SW 1271 (cell line): ENCODE measurements at regions not wholly inside any gene's neighbourhood (a gene's known extent, or its start where the extent isn't known, plus 50 kb on each side); places are given as distances from the start of the nearest gene placed in this dataset.
A peak's percentile ranks its signal among the peaks of the same experiment; 100 is the strongest.
"Not testable (repeated sequence)": the region's sequence is repeated elsewhere in the genome, so short reads cannot be mapped to it uniquely, and the experiment has no call there.

Experiments
- DNase-seq, 2 experiments: peaks; one replicate each; lab custom pipeline; 2025; lab: John Stamatoyannopoulos, UW

- not testable (repeated sequence) for DNase-seq
Observed at GRCh38 chrX:124181515-124181914, 150.9 kb upstream of the TEX13D start.

- DNase-seq = no peak
Observed at GRCh38 chrX:124190440-124190839, 142.0 kb upstream of the TEX13D start.

GRCh38 chrX:124194199-124194598 lies 138.3 kb upstream of the TEX13D start:
- no peak for DNase-seq

- DNase-seq = no peak
Observed at GRCh38 chrX:124194901-124195300, 137.6 kb upstream of the TEX13D start.

- DNase-seq = no peak
Observed at GRCh38 chrX:124203311-124203710, 129.1 kb upstream of the TEX13D start.

GRCh38 chrX:124208660-124209059 lies 123.8 kb upstream of the TEX13D start:
- DNase-seq = no peak

- DNase-seq = no peak
Observed at GRCh38 chrX:124209792-124210576, 122.5 kb upstream of the TEX13D start.

GRCh38 chrX:124211312-124211942 lies 121.0 kb upstream of the TEX13D start:
- peak in 1 of 2 experiments; percentile 3 for DNase-seq

GRCh38 chrX:124212622-124213021 lies 119.8 kb upstream of the TEX13D start:
- DNase-seq = no peak

- no peak for DNase-seq
Observed at GRCh38 chrX:124215786-124216185, 116.7 kb upstream of the TEX13D start.

- DNase-seq = no peak
Observed at GRCh38 chrX:124216396-124217115, 115.9 kb upstream of the TEX13D start.

- DNase-seq = no peak
Observed at GRCh38 chrX:124217304-124218251, 114.9 kb upstream of the TEX13D start.

GRCh38 chrX:124223524-124223923 lies 108.9 kb upstream of the TEX13D start:
- no peak for DNase-seq

GRCh38 chrX:124224528-124224927 lies 107.9 kb upstream of the TEX13D start:
- no peak for DNase-seq

GRCh38 chrX:124226129-124226528 lies 106.3 kb upstream of the TEX13D start:
- no peak for DNase-seq

GRCh38 chrX:124228849-124229248 lies 103.6 kb upstream of the TEX13D start:
- DNase-seq = no peak

- DNase-seq = no peak
Observed at GRCh38 chrX:124229374-124229773, 103.1 kb upstream of the TEX13D start.

- no peak for DNase-seq
Observed at GRCh38 chrX:124230655-124231450, 101.6 kb upstream of the TEX13D start.

GRCh38 chrX:124231451-124231759 lies 101.1 kb upstream of the TEX13D start:
- DNase-seq = no peak

- DNase-seq = no peak
Observed at GRCh38 chrX:124232523-124233201, 99.8 kb upstream of the TEX13D start.

GRCh38 chrX:124234348-124234747 lies 98.1 kb upstream of the TEX13D start:
- DNase-seq = no peak
